ENCODE measurements at regions not wholly inside any gene's neighbourhood (a gene's known extent, or its start where the extent isn't known, plus 50 kb on each side); places are given as distances from the start of the nearest gene placed in this dataset.
"Not testable (repeated sequence)": the region's sequence is repeated elsewhere in the genome, so short reads cannot be mapped to it uniquely, and the experiment has no call there.

GRCh38 chr7:83270407-83270806 lies 107.7 kb upstream of the PCLO start:
- Histone ChIP-seq H4K20me1 (ENCODE audit: insufficient read depth, low read length) (no peaks in the 10 kb centered on the region), H3K9me2 (ENCODE audit: low read depth, low read length) (no peaks in the 10 kb centered on the region), H3F3A (ENCODE audit: insufficient read depth, low read length) (no peaks in the 10 kb centered on the region), H3K4me1 (ENCODE audit: insufficient read depth, low read length, severe bottlenecking) (no peaks in the 10 kb centered on the region), H3K27me3 (ENCODE audit: insufficient read depth, low read length) (no peaks in the 10 kb centered on the region), H3K36me3 (ENCODE audit: insufficient read depth, low read length) (no peaks in the 10 kb centered on the region), H3K4me3 (ENCODE audit: low read depth, low read length, poor library complexity, severe bottlenecking) (no peak overlapping the region), H2AFZ (ENCODE audit: low read length) (no peak overlapping the region), H3K27ac (ENCODE audit: low read depth, low read length, poor library complexity, severe bottlenecking) (no peak overlapping the region), H3K79me2 (ENCODE audit: insufficient read depth, low read length) (no peaks in the 10 kb centered on the region), H3K4me2 (ENCODE audit: low read length) (no peak overlapping the region), H3K9ac (ENCODE audit: low read length) (no peak overlapping the region), H3K9me3 (ENCODE audit: low read length) (no peaks in the 10 kb centered on the region)
- TF ChIP-seq EZH2 (IDR thresholded peaks at IDR 0.05; ENCODE audit: borderline replicate concordance, low read length) (no peak), CTCF (IDR thresholded peaks at IDR 0.05; ENCODE audit: low read length) (no peak)

DNA sequence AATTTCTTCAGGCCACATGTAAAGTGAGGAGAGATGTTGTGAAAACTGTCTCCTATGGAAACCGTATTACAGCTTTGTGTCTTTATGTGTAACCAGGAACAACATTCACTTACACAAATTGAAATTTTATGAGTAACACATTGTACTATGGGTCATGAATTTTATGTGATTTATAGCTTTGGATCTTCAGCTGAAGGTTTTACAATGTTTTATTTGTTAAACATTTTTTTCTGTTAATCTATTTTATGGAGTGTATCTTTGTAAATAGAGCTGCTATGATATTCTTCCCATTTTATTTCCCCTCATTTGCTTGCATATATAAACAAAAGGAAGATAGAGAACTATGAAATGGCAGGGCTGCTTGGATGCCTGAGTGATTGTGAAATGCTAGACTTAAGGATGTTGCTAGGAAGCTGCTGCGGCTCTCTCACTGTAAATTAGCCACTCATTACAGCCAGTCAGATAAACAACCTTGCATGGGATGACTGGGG lies 104.5 kb upstream of the PCLO start:
- no peak overlapping the region for H3K9ac ChIP-seq (ENCODE audit: low read length)
- H3K4me3 ChIP-seq (ENCODE audit: low read depth, low read length, poor library complexity, severe bottlenecking) = no peak overlapping the region
- H3K27ac ChIP-seq (ENCODE audit: low read depth, low read length, poor library complexity, severe bottlenecking) = no peak overlapping the region
- H3K4me1 ChIP-seq (ENCODE audit: insufficient read depth, low read length, severe bottlenecking) = no peaks in the 10 kb centered on the region
- H3K36me3 ChIP-seq (ENCODE audit: insufficient read depth, low read length) = no peaks in the 10 kb centered on the region
- no peak overlapping the region for H3K4me2 ChIP-seq (ENCODE audit: low read length)
- TF ChIP-seq CTCF (IDR thresholded peaks at IDR 0.05; ENCODE audit: low read length) (no peak), EZH2 (IDR thresholded peaks at IDR 0.05; ENCODE audit: borderline replicate concordance, low read length) (no peak)
- no peaks in the 10 kb centered on the region for H3K27me3 ChIP-seq (ENCODE audit: insufficient read depth, low read length)
- no peak overlapping the region for H2AFZ ChIP-seq (ENCODE audit: low read length)
- H3F3A ChIP-seq (ENCODE audit: insufficient read depth, low read length) = no peaks in the 10 kb centered on the region
- no peaks in the 10 kb centered on the region for H3K9me2 ChIP-seq (ENCODE audit: low read depth, low read length)
- H3K79me2 ChIP-seq (ENCODE audit: insufficient read depth, low read length) = no peaks in the 10 kb centered on the region
- no peaks in the 10 kb centered on the region for H3K9me3 ChIP-seq (ENCODE audit: low read length)
- H4K20me1 ChIP-seq (ENCODE audit: insufficient read depth, low read length) = no peaks in the 10 kb centered on the region

- H3K4me1 ChIP-seq (ENCODE audit: insufficient read depth, low read length, severe bottlenecking); H3K4me3 ChIP-seq (ENCODE audit: low read depth, low read length, poor library complexity, severe bottlenecking); H3K9ac ChIP-seq (ENCODE audit: low read length); H3K4me2 ChIP-seq (ENCODE audit: low read length); H3K36me3 ChIP-seq (ENCODE audit: insufficient read depth, low read length); H3K27me3 ChIP-seq (ENCODE audit: insufficient read depth, low read length); H3K79me2 ChIP-seq (ENCODE audit: insufficient read depth, low read length); H2AFZ ChIP-seq (ENCODE audit: low read length); H3K9me2 ChIP-seq (ENCODE audit: low read depth, low read length); H4K20me1 ChIP-seq (ENCODE audit: insufficient read depth, low read length); H3K27ac ChIP-seq (ENCODE audit: low read depth, low read length, poor library complexity, severe bottlenecking); H3F3A ChIP-seq (ENCODE audit: insufficient read depth, low read length); H3K9me3 ChIP-seq (ENCODE audit: low read length): not testable (repeated sequence)
Measured at GRCh38 chr7:83263442-83264034, 100.9 kb upstream of the PCLO start.

GRCh38 chr7:83259064-83259463 lies 96.4 kb upstream of the PCLO start:
- Histone ChIP-seq H3K9me2 (ENCODE audit: low read depth, low read length) (no peaks in the 10 kb centered on the region), H3F3A (ENCODE audit: insufficient read depth, low read length) (no peaks in the 10 kb centered on the region), H2AFZ (ENCODE audit: low read length) (no peak overlapping the region), H3K36me3 (ENCODE audit: insufficient read depth, low read length) (no peaks in the 10 kb centered on the region), H3K4me2 (ENCODE audit: low read length) (no peak overlapping the region), H3K9me3 (ENCODE audit: low read length) (no peaks in the 10 kb centered on the region), H3K4me3 (ENCODE audit: low read depth, low read length, poor library complexity, severe bottlenecking) (no peak overlapping the region), H3K27me3 (ENCODE audit: insufficient read depth, low read length) (no peaks in the 10 kb centered on the region), H3K27ac (ENCODE audit: low read depth, low read length, poor library complexity, severe bottlenecking) (no peak overlapping the region), H3K79me2 (ENCODE audit: insufficient read depth, low read length) (no peaks in the 10 kb centered on the region), H4K20me1 (ENCODE audit: insufficient read depth, low read length) (no peaks in the 10 kb centered on the region), H3K4me1 (ENCODE audit: insufficient read depth, low read length, severe bottlenecking) (no peaks in the 10 kb centered on the region), H3K9ac (ENCODE audit: low read length) (no peak overlapping the region)
- TF ChIP-seq CTCF (IDR thresholded peaks at IDR 0.05; ENCODE audit: low read length) (no peak), EZH2 (IDR thresholded peaks at IDR 0.05; ENCODE audit: borderline replicate concordance, low read length) (no peak)

Data from OCI-LY1 (cell line).